ENCODE measurements at regions not wholly inside any gene's neighbourhood (a gene's known extent, or its start where the extent isn't known, plus 50 kb on each side); places are given as distances from the start of the nearest gene placed in this dataset.

DNA sequence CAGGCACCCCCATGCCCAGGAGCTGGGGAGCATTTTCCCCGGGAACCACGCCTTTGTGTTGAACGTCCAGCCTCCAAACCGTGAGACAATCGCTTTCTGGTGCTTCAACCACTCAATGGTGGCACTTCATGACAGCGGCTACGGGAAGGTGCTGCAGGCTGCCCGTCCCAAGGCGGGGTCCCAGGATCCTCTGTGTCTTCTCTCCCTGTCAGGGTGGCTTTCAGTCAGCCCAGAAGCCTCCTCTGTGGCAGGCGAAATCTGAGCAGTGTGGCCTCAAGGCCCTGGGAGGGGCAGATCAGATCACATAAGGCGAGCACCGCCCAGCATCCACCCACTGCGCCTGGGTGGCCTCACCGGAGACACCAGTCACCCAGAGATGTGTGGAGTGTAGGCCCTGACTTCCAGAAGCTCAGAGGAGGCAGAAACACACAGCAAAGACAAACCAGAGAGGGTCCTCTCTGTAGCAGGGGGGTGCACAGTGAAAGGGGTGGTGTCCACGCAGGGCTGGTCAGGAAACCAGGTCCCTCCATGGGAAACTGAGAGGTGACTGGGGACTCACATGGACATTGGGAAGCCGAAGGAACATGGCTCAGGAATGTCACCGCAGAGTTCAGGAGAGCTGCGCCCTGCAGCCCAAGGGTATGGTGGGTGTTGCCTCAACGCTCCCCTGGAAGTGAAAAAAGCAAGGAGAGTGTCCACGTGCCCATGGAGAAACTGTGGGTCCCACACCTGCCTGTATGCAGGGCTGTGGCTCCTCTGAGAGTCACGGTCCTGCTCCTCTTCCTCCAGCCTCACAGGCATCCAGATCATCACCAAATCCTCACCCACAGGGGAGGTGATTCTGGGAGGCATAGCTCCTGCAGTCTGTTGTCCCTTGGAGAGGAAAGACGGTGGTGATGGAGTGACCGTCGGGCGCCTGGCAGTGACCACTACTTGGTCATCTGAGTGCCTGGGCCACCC, 1420.7 kb downstream of the TBC1D22A start:
- no peak for TF ChIP-seq REST (IDR thresholded peaks at IDR 0.05; ENCODE audit: low read depth)
- TF ChIP-seq, protein P1, sequence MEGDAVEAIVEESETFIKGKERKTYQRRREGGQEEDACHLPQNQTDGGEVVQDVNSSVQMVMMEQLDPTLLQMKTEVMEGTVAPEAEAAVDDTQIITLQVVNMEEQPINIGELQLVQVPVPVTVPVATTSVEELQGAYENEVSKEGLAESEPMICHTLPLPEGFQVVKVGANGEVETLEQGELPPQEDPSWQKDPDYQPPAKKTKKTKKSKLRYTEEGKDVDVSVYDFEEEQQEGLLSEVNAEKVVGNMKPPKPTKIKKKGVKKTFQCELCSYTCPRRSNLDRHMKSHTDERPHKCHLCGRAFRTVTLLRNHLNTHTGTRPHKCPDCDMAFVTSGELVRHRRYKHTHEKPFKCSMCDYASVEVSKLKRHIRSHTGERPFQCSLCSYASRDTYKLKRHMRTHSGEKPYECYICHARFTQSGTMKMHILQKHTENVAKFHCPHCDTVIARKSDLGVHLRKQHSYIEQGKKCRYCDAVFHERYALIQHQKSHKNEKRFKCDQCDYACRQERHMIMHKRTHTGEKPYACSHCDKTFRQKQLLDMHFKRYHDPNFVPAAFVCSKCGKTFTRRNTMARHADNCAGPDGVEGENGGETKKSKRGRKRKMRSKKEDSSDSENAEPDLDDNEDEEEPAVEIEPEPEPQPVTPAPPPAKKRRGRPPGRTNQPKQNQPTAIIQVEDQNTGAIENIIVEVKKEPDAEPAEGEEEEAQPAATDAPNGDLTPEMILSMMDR (IDR thresholded peaks at IDR 0.05 in 2 of 3, conservative IDR thresholded peaks at IDR 0.05 in 1 of 3; ENCODE audit: borderline replicate concordance in 1 of 3, insufficient read depth in 1 of 3, low read depth in 2 of 3, low read length in 2 of 3) = no peak
- no peak for TF ChIP-seq EZH2phosphoT487 (IDR thresholded peaks at IDR 0.05; ENCODE audit: borderline replicate concordance)
- TF ChIP-seq, protein P2, sequence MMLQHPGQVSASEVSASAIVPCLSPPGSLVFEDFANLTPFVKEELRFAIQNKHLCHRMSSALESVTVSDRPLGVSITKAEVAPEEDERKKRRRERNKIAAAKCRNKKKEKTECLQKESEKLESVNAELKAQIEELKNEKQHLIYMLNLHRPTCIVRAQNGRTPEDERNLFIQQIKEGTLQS (IDR thresholded peaks at IDR 0.05) = no peak
- TF ChIP-seq POLR2A (IDR thresholded peaks at IDR 0.05; ENCODE audit: borderline replicate concordance, extremely low read depth, insufficient read depth, insufficient read length) = no peak
- no peak for TF ChIP-seq RAD21 (IDR thresholded peaks at IDR 0.05; ENCODE audit: low read depth)
- TF ChIP-seq EZH2 (IDR thresholded peaks at IDR 0.05) = no peak
- TF ChIP-seq JUND (IDR thresholded peaks at IDR 0.05) = no peak
- TF ChIP-seq CEBPB (IDR thresholded peaks at IDR 0.05; ENCODE audit: low read depth) = no peak
- TF ChIP-seq ZNF274 (IDR thresholded peaks at IDR 0.05; ENCODE audit: low read depth, low read length) = no peak
- no peak for TF ChIP-seq MAX (IDR thresholded peaks at IDR 0.05)
- TF ChIP-seq TCF7L2 (IDR thresholded peaks at IDR 0.05; ENCODE audit: borderline replicate concordance, extremely low read depth, insufficient read depth, insufficient read length) = no peak
- no peak for TF ChIP-seq SRF (IDR thresholded peaks at IDR 0.05; ENCODE audit: low read depth)
- TF ChIP-seq POLR2AphosphoS5 (IDR thresholded peaks at IDR 0.05; ENCODE audit: low read depth, low read length) = no peak
